ENCODE measurements at regions not wholly inside any gene's neighbourhood (a gene's known extent, or its start where the extent isn't known, plus 50 kb on each side); places are given as distances from the start of the nearest gene placed in this dataset.
"Not testable (repeated sequence)": the region's sequence is repeated elsewhere in the genome, so short reads cannot be mapped to it uniquely, and the experiment has no call there.

DNA sequence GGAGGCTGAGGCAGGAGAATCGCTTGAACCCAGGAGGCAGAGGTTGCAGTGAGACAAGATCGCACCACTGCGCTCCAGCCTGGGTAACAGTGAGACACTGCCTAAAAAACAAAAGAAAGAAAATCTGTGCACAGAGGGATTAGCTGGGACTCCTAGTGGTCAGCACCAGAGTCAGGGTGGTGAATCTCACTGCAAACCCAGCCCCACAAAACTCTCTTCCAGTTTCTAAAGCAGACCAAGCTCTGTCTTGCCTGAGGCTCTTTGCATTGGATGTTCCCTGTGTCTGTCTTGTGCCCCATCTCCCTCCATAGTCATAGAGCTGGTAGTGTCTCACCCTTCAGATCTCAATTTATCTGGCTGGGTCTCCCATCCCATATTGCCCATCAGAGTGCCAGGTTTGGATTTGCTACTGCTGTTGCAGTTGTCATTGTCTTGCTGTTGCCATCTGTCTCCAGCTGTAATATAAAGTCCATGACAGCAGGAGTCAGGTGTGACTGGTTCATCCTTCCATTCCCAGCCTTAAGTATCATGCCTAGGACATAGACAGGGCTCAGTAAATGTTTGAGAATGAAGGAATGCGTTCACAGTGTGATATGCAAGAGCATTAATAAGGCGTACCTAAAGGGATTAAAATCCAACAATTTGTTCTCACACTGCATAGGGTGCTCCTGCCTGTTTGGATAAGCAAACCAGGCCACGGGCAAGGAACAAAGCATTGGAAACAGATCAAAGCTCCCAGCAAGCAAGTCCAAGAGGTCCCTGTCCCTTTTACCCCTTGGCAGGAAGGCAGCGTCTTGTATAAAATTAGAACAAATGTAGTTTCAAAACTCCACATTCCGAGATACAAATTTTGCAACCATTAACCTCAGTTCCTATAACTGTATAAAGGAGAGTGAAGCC lies 614.6 kb upstream of the CDH5 start:
- DNase-seq, result no peak

DNA sequence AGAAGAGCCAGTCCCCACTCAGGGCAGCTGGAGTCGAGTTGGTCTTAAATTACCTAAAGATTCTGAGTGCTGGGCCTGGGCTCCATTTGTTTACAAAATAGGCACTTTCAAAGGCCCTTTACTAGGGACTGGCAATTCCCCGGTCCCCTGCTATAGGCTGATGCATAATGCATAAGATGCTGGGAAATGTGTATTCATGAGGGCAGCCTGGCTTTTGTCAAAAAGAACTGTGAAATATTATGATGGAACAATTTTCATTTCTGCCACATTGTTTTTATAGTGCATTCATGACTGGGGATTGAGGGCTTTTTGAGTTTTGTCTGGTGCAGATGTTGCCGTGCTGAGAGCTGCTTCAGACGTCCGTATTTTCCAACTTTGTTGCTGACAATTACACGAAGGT lies 617.0 kb upstream of the CDH5 start:
- DNase-seq, result no peak

DNA sequence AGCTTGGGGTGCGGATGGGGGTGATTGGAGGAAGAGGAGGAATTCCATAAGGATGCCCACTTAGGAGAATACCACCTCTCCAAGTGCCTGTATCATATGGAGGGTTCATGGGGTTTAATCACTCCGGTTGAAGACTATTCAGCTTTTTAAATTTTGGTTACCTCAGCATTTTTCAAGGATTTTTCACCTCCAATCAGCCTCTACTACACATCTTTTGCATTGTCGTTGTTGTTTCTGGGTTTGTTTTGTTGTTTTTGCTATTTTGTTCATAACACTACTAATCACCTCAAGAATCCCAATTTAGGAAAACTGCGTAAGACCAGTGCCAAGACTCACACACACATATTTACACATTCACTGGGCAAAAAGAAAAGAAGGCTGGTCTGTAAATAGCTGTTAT lies 619.5 kb upstream of the CDH5 start:
- no peak for DNase-seq

DNA sequence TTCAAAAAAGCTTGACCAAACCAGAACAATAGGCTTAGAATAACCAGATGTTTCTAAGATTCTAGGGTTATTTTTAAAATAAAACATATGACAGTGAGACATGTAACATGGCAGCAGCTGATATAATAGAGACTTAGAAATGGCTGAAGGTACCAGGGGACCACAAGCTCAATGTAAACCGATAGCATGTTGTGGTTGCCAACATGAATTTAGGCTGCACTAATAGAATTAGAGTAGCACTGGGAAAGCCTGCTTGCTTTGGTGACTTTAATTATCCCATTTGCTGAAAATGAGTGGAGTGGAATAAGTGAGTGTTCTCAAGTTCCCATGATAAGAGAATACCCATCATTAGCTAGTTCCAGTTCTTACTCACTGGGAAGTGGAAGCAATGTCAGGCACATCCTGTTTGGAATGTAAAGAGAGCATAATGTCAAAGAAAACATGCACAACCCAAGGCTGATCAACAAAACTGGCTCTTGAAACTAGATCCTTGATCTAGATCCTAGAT lies 621.2 kb upstream of the CDH5 start:
- no peak for DNase-seq

DNA sequence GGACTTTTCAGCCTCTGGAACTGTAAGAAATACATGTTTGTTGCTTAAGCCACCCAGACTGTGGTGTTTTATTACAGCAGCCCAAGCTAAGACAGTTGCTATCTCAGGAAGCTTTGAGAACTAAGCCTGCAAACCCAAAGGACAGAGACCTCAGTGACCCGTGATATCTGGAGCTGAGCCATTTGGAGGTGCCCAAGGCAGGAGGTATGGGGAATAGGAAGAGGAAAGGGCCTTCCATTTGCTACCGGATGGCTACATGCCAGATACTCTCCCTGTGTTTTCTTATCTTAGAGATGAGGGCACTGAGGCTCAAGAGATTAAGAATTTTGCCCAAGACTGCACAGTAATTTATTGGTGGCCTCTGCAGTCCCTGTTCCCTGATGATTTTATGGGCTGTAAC lies 622.1 kb upstream of the CDH5 start:
- DNase-seq, result no peak

DNA sequence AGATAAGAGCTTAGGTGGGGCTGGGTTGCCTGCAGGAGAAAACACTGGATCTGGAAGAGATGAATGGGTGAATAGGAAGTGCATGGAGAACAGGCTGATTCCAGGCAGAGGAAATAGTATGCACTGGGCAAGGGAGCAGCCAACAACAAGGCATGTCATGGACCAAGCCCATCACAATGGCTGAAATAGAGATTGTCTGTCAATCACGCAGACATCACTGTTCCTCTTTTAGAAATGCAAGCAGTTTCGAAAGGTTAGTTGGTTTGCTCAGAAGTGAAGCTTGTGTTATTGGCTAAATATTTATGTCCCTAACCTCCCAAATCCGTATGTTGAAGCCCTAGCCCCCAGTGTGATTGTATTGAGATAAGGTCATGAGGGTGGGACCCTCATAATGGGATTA lies 621.7 kb upstream of the CDH11 start:
- DNase-seq, result no peak

DNA sequence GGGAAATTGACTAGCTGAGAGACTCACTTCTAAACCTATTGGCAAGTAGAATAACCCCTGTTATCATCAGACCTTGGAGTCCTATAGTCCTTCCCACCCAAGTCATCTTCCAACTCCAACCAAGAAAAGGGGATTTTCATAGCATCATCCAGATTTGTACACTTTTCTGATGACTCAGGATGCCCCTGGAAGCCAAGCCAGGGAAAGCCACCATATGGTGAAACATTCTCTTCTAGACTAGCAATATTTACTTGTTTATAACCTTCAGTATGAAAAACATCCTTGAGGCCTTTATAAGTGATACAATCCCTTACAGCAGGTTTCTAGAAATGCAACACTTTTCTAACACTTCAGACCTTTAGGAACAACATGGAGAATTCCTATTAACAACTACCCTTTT lies 618.8 kb upstream of the CDH11 start:
- DNase-seq, result no peak

DNA sequence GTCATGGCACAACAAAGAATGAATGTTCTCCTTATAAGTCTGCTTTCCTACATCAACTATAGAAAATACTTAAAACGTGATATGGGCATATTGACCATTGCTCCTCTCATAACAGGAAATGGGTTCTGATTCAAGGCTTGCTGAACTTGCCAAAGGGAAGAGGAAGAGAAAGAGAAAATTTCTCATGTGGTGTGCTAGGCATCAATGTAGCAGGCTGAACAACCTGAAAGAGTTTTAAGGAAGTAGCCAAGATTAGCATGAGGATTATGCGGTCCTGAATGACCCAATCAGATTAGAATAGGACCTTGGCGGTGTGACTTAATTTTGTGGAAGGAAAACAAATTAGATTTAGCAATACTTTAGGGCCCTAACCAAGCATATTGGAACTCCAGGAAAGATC lies 617.7 kb upstream of the CDH11 start:
- DNase-seq, result no peak

DNA sequence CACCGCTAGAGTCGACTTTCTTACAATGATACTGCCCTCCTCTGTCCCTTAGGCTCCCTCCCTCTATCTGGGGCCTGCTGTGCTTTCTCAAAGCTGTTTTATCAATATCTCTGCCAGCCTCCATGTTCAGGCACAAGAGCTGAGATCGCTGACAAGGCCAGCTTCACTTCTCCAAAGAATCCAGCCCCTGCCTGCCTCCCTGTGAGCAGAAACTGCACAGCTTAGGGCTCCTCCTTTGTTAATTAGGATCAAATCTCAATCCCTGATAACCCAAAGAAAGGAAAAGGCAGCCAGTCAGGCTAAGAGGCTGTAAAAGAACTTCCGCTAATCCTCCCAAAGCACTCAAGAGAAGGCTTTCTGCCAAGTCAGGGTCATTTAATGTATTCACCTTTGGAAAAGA lies 616.0 kb upstream of the CDH11 start:
- DNase-seq, result no peak

DNA sequence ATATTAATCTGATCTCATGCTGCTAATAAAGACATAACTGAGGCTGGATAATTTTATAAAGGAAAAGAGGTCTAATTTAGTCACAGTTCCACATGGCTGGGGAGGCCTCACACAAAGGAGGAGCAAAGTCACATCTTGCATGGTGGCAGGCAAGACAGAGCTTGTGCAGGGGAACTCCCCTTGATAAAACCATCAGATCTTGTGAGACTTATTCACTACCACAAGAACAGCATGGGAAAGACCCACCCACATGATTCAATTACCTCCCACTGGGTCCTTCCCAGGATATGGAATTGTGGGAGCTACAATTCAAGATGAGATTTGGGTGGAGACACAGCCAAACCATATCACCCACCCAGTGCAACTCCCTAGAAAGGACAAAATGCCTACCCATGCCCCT lies 613.8 kb upstream of the CDH11 start:
- not testable (repeated sequence) for DNase-seq

DNA sequence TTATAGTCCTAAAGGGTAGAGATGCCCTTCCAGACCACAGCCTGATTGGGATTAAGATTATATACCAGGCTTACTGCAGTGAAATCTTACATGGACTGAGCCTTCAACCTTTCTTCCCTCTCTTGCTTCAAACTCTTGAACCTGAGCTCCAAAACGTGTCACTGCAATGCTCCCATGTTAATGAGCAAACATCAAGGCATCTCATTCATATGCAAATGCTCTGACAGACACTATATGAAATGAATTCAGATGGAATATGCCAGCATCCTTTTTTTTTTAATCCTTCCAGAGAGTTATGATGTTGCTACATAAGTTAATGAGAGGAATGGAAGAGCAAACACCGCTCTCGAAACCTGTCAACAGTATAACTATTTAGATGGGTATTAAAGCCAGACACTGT lies 611.9 kb upstream of the CDH11 start:
- no peak for DNase-seq

DNA sequence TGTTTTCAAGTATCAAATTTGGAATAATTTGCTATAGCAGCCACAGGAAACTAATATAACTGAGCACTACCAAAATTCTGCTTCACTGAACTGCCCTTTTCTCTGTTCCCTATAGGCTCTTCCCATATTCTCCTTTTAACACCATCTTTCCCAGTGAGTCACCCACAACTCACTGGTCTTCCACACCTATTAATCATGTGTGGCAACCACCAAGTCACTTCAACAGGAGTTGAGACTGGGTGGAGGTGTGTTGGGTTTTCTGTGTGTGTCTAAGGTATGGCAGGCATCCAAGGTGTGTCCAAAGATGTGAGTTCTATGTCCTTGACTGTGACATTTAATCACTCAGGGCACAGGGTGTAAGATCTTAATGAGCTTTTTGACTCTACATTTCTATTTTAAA lies 610.0 kb upstream of the CDH11 start:
- DNase-seq, result no peak

DNA sequence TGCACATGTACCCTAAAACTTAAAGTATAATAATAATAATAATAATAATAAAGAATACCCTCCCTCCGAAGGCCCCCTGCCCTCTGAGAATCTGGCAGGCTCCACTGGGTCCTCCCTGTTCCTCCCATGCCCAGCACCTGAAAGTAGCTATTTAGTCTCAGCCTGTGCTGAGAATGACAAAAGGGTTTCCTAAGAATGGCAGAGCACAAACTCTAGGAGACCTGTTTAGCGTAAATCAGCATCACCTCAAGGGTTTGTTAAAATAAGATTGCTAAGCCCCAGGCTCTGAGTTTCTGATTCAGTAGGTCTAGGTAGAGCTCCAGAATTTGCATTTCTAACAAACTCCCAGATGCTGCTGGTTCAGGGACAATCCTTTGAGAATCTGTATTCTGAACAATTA lies 606.8 kb upstream of the CDH11 start:
- DNase-seq, result no peak

DNA sequence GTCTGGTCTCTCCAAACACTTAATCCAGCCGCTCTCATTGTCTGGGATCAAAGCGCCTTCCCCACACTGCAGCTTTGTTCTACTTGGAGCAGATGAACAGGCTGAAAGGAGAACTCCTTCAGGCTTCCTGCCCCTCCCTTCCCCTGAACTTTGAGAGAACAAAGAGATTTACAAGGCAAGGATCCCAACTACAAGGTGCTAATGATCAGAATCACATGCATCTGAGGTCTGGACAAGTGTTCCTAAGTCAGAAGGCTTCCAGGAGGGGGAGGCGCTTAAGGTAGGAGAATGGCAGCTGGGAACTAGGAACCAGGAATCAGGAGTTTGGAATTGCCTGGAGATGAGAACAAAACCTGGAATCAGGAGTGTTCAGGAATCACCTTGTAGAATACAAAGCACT lies 606.3 kb upstream of the CDH11 start:
- DNase-seq, result no peak

DNA sequence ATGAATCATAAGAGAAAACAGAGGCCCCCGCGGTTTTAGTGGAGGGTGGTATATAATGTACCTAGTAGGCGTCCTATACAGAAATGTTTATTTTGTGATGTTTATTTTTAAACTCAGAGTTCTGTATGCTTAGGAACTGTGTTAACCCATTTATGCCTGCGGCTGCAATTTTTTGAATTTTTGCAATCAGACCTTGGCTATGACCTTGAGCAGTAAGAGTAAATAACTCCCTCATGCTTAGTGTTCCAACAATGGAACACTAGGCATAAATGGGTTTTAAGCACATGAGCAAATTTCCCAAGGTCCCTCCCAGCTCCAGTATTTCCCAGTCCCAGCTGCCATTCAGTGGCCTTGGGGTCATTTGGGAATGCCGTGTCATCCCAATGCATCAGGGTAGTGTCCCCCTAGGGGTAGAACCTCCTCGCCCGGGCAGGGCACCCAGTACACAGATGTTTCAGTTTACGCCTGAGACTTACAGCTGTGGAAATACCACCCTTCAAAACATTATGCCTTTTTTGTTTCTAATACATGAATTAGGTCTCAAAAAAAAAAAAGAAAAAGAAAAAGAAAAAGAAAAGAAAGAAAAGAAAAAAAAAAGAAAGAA lies 605.8 kb upstream of the CDH11 start:
- no peak for DNase-seq

DNA sequence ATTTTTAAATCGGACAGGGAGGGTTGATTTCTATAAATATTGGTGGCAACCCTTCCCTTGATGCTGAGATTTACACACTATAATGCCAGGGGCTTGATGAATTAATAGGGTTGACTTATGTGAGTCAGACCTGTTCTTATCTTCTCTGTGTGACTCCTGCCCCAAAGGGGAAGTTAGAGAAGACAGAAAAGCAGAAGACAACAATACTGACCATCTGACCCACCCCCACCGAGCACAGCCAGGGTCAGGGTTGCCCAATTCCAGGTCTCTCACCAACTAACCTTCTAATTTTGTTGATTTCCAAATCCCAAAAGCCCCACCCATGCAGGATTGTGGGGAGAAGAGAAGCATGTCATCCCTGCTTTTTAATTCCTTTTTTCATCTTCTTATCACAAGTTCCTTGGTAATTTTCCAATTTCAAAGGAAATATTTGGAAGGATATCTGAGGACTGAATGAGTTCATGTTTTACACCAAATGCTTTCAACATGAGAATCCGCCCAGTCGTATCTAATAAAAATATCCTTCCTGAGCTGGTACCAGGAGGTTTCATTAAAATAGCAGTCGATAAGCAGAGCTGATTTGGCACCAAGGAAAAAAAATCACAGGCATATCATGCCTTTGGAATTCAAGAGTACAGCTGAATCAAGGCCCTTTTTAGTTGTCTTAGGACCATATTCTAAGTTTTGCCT lies 603.4 kb upstream of the CDH11 start:
- no peak for DNase-seq

DNA sequence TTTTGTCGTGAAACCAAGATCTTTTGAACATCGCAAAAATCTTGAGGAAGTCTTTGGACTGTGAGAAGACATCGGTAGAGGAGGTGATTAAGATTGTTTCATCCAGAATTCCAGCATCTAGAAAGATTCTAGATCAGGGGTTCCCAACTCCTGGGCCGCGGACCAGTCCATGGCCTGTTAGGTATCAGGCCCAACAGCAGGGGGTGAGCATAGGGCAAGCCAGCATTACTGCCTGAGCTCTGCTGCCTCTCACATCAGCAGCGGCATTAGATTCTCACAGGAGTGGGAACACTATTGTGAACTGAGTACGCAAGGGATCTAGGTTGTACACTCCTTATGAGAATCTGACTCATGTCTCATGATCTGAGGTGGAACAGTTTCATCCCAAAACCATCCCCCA lies 600.6 kb upstream of the CDH11 start:
- DNase-seq, result no peak

DNA sequence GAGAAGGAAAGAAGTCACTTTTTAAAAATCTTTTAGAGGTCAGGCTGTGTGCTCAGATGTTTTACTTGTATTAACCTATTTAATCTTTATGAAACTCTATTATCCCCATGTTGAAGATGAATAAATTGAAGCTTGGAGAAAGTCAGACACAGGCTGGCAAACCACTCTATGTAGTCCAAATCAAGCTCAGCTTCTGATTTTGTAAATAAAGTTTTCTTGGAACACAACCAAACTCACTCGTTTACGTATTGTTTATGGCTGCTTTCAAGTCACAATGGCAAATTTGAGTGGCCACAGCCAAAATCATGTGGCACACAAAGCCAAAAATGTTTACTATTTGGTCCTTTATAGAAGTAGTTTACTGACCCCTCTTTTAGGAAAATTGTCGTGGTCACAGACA lies 596.0 kb upstream of the CDH11 start:
- DNase-seq, result no peak

DNA sequence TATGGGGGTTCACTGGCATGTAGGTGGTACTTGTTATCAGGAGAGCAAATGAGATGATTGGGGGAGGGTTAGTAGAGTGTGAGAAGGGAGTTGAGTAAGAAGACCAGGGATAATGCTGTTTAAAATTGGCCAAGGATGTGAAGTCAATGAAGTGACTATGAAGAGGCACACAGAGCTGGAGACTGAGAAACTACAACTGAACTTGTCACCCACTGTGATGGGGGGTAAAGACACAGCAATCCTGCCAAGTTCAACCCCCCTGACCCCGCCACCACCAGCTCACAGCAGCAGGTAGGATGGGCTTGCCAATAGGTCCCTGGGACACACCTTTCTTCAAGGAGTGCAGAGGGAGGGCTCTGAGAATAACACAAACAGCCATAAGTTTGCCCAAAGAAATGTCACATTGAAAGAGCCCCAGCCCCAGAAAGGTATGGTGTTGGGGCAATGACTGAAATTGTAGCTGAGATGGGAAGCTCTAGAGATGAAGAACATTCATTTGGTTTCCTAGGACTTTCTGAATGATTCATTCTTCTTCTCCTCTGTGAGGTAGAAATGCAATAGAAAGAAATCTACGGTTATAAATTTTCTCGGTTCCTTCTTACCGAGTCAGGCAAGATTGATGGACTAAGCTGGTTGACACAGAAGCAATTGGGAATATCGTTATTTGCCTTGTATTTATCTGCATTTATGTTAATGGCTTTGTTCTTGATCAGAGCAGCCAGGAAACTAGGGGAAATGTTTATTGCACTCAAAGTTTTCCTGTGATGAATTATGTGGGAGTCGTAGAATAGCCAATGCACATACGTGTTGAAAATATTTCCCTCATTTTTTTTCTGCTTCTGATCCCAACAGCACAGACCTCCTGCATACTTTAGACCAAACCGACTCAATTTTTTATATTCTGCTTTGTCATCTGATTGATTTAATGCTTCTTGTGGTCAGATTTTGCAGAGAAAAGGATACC lies 595.2 kb upstream of the CDH11 start:
- no peak for DNase-seq

DNA sequence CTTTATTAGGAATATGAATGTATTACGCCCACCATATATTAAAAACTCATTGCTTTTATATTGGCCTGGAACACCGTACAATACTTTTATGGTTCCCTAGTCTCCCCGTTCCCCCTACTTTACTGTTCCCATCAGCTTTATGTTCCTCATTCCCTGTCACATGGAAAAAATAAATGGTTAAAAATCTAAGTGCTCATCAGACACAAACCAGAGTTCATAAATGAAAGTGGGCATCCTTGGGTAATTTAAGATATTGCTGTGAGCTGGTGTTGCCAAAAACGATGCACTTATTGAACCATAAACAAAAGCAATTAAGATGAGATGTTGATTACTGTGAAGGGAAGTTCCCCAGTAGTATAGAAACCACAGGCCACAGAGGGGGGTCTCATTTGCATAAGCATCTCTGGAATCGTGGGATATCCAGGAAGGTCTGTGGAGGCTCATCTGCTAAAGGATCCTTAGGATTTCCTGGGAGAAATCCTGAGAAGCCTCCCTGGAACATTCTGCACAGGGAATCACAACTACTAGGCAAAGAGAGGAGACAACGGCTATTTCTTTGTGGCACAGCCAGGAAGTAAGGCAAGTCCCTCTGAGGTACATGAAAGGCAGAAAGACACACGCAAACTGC lies 591.4 kb upstream of the CDH11 start:
- DNase-seq, result no peak

DNA sequence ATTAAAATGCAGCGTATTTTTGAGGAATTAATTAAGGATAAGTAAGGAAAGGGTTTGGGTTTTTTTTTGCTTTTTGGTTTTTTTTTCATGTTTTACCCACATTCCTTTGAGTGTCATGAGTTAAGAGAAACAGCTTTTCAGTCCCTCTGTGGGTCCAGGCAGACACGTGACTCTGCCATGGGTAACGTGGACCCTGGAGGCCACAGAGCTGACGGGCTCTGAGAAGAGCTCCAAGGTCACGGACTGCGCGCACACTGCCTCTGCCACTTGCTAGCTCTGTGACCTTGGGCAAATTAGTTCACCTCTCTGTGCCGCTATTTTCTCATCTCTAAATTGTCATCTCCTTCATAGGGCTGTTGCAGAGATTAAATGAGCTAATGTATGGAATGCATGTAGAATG lies 588.2 kb upstream of the CDH11 start:
- no peak for DNase-seq

DNA sequence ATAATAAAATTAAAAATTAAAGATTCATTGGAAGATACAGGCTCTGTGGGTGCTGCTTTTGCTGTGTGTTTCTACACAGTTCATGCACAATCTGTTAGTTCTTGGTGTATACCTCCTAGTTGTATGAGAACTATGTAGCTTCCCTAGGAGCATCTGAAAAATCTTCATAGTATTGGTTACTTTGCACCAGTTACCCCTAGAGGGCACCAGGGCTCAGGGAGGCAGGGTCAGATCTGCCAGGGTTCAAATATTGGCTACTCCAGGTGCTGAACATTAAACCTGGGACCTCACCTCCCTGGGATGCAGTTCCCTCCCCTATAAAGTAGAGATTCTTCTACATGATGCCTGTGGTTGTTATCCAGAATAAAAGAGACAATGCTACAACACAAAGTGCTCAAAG lies 583.0 kb upstream of the CDH11 start:
- DNase-seq, result no peak
